ENCODE measurements at regions not wholly inside any gene's neighbourhood (a gene's known extent, or its start where the extent isn't known, plus 50 kb on each side); places are given as distances from the start of the nearest gene placed in this dataset.
"Not testable (repeated sequence)": the region's sequence is repeated elsewhere in the genome, so short reads cannot be mapped to it uniquely, and the experiment has no call there.

DNA sequence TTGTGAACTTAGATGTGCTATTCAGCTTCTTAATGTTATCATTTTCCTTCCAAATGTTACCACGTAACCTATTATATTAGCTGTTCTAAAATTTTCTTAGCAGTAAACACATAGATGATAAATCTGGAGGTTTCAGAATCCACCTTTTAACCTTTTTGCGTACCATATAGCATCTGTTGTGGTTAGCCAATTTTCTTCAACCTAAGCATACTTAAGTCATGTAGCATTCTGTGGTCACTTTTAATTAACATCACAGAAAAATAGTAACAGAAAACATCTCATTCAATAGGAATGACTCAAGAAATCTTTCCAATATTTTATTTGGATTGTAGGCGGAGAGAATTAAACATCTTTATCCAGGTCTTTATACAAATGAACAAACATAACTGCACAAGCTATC, 1465.3 kb upstream of the GBE1 start:
- TF ChIP-seq, protein P1, sequence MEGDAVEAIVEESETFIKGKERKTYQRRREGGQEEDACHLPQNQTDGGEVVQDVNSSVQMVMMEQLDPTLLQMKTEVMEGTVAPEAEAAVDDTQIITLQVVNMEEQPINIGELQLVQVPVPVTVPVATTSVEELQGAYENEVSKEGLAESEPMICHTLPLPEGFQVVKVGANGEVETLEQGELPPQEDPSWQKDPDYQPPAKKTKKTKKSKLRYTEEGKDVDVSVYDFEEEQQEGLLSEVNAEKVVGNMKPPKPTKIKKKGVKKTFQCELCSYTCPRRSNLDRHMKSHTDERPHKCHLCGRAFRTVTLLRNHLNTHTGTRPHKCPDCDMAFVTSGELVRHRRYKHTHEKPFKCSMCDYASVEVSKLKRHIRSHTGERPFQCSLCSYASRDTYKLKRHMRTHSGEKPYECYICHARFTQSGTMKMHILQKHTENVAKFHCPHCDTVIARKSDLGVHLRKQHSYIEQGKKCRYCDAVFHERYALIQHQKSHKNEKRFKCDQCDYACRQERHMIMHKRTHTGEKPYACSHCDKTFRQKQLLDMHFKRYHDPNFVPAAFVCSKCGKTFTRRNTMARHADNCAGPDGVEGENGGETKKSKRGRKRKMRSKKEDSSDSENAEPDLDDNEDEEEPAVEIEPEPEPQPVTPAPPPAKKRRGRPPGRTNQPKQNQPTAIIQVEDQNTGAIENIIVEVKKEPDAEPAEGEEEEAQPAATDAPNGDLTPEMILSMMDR (IDR thresholded peaks at IDR 0.05; ENCODE audit: low read depth, low read length, missing control alignments): no peak
- H3K4me3 ChIP-seq (replicated peaks; ENCODE audit: low read depth, low read length): no peak overlapping the region
- DNase-seq (ENCODE audit: extremely low read depth, low read depth): no peak

DNA sequence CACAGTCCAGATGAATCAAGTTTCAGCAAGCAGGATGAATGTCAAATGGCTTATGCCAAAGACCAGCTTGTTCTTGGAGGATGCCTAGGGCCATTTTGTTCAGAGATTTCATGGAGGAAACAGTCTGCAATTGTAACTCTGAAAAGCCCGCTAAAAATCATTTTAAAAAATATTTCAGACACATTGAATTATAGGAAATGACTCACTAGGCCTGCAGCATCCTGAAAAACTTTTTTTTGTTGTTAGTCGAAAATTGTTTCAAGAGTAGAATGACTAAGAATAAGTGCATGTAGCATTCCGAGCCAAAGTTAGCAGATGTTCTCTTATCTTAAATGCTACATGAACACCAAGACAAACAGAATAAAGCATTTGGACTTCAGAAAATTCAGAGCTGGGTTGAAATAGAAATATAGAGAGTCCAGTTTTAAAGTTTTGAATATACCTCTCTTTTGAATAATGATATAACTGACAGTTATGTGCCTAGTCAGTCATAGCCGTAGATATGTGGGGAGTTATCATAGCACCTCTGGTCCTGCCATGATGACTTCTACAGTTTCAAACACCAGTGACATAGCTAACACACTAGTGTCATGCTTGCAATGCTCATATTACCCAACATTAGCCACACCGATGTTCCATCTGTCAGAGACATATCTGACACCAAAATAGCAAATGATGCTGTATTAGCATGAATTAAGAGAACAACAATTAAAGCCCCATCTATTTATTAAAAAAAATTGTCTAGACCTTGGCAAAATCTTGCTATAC, 1462.8 kb upstream of the GBE1 start:
- no peak overlapping the region for H3K4me3 ChIP-seq (replicated peaks; ENCODE audit: low read depth, low read length)
- no peak for DNase-seq (ENCODE audit: extremely low read depth, low read depth)
- TF ChIP-seq, protein P1 (IDR thresholded peaks at IDR 0.05; ENCODE audit: low read depth, low read length, missing control alignments): no peak

DNA sequence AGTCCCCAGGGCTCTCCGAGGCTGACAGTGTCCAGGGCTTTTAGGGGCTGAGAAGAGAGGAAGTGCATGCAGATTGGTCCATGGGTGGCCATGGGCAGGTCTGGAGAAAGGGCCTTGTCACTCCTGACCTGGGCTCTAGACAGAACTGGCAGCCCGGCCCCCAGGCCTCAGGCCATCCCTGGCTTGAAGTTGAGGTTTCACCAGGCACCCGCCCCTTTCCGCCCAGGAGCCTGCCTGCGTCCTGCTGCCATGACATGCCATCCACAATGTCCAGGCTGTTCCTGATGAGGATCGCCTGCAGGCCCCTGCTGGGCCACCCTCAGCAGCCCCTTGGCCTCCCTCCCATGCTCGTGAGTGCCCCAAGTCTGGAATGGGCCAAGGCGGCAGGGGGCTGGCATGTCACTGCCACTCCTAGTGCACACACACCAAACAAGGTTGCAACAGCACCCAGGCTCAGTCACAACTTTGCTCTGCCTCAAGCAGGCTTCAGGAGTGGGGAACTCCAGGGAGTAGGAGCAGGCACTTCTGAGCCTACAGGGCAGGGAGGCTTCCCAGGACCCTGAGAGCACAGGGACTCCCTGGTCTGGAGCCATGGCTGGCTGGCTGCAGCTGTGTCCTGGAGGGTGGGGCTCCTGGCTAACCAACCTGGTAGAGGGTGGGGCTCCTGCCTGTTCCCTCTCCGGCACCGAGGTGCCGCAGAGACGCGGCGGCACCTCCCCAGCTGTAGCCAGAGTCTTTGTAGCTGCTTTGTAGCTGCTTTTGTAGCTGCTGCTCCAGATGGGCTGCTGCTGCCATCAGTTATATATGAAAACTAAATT, 1457.1 kb upstream of the GBE1 start:
- TF ChIP-seq, protein P1 (IDR thresholded peaks at IDR 0.05; ENCODE audit: low read depth, low read length, missing control alignments): no peak
- no peak for DNase-seq (ENCODE audit: extremely low read depth, low read depth)
- no peak overlapping the region for H3K4me3 ChIP-seq (replicated peaks; ENCODE audit: low read depth, low read length)

DNA sequence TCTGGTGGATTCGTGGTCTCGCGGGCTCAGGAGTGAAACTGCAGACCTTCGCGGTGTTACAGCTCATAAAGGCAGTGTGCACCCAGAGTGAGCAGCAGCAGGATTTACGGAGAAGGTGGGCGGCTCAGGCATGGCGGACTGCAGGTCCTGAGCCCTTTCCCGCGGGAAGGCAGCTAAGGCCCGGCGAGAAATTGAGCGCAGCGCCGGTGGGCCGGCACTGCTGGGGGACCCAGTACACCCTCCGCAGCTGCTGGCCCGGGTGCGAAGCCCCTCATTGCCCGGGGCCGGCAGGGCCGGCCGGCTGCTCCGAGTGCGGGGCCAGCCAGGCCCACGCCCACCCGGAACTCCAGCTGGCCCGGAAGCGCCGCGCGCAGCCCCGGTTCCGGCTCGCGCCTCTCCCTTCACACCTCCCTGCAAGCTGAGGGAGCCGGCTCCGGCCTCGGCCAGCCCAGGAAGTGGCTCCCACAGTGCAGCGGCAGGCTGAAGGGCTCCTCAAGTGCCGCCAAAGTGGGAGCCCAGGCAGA, 1456.2 kb upstream of the GBE1 start:
- not testable (repeated sequence) for H3K4me3 ChIP-seq (replicated peaks; ENCODE audit: low read depth, low read length); DNase-seq (ENCODE audit: extremely low read depth, low read depth)

DNA sequence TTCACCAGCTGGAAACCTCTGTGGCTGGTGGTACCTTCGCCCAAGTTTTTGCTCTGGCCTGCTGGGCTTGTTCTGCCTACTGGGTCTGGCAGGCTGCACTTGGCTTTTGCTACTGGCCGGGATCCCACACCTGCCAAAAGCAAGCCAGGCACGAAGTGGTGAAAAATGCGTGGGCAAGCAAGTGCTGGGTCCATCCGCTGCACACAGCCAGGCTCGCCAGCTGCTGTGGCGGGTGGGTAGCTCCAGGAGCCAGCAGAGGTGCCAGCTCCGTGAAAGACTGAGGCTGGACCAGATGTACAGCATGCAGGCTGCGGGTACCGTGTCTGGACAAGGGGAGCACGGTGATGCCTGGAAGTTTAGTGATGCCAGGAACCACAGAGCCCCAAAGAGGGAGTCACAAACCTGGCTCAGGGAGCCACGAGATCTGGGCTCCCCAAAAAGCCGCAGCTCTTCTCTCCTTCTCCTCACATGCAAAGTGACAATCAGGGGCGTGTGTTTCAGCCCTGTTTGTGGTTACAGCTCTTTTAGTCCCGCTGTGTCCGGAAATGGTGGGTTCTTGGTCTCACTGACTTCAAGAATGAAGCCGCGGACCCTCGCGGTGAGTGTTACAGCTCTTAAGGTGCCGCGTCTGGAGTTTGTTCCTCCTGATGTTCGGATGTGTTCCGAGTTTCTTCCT, 1455.6 kb upstream of the GBE1 start:
- DNase-seq (ENCODE audit: extremely low read depth, low read depth): no peak
- H3K4me3 ChIP-seq (replicated peaks; ENCODE audit: low read depth, low read length): no peak overlapping the region
- TF ChIP-seq, protein P1 (IDR thresholded peaks at IDR 0.05; ENCODE audit: low read depth, low read length, missing control alignments): no peak

DNA sequence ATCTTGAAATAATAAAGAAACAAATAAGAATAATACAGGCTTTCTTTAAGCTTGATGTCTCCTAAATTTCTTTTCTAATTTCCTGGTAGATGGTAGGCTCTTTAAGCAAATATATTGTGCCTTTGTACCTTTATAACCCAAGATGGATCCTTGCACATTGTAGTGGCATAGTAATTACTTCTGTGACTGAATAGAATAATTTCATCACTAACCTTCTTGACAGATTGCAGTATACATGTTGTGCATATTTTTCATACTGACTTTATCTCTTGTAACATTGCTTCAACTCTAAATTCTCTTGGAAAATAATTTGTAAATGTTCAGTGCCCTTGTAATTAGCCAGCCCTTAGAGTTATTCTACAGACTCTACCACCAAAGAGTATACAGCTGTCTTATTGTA, 1433.8 kb upstream of the GBE1 start:
- TF ChIP-seq, protein P1 (IDR thresholded peaks at IDR 0.05; ENCODE audit: low read depth, low read length, missing control alignments): no peak
- DNase-seq (ENCODE audit: extremely low read depth, low read depth): no peak
- H3K4me3 ChIP-seq (replicated peaks; ENCODE audit: low read depth, low read length): no peak overlapping the region

DNA sequence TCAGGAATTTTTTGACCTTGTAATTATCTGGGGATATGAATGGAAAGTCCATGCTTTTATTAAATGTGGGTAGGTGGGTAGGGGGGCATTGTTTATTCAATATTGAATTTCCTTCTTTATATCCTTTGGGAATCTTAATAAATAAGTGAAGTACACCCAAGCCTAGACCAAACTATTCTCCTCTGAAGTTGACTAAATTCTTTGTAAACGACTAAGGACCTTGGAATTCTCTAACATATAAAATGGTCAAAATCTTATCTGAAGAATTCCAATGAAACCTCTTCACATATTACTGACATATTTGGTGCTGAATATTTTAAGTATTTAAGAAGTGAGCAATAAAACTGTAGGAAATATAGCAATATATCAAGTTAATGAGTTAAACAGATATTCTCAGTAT, 1432.1 kb upstream of the GBE1 start:
- no peak overlapping the region for H3K4me3 ChIP-seq (replicated peaks; ENCODE audit: low read depth, low read length)
- TF ChIP-seq, protein P1 (IDR thresholded peaks at IDR 0.05; ENCODE audit: low read depth, low read length, missing control alignments): no peak
- DNase-seq (ENCODE audit: extremely low read depth, low read depth): no peak

Data from HFF-Myc (cell line).